ENCODE measurements at regions not wholly inside any gene's neighbourhood (a gene's known extent, or its start where the extent isn't known, plus 50 kb on each side); places are given as distances from the start of the nearest gene placed in this dataset.

- Mint-ChIP-seq H3K9me3 (no peaks in the 10 kb centered on the region), H3K36me3 (no peaks in the 10 kb centered on the region), H3K4me1 (ENCODE audit: low read depth in 2 of 2) (no peaks in the 10 kb centered on the region), H3K27ac (no peak overlapping the region), H3K27me3 (peaks cover 11 to 28% of the 10 kb centered on the region in 2 donors), H3K4me3 (no peak overlapping the region)
- DNase-seq (ENCODE audit: low spot score) (no peak), ATAC-seq (no peak)
Measured at GRCh38 chr12:19850346-19851065, 411.2 kb downstream of the AEBP2 start.

GRCh38 chr12:19852100-19852855 is 413.0 kb downstream of the AEBP2 start:
- no peaks in the 10 kb centered on the region for H3K9me3 Mint-ChIP-seq
- no peak overlapping the region for H3K27ac Mint-ChIP-seq

GRCh38 chr12:19855851-19856250 is 416.6 kb downstream of the AEBP2 start:
- Mint-ChIP-seq H3K36me3 (no peaks in the 10 kb centered on the region), H3K4me3 (no peak overlapping the region), H3K27ac (no peak overlapping the region), H3K9me3 (no peaks in the 10 kb centered on the region), H3K4me1 (ENCODE audit: low read depth in 2 of 2) (no peaks in the 10 kb centered on the region), H3K27me3 (peaks cover 13 to 28% of the 10 kb centered on the region in 2 donors)
- ATAC-seq = no peak
- DNase-seq (ENCODE audit: low spot score) = no peak

More at GRCh38 chr12:19852100-19852855, 413.0 kb downstream of the AEBP2 start:
- DNase-seq (ENCODE audit: low spot score) (no peak), ATAC-seq (no peak)
- Mint-ChIP-seq H3K27me3 (peaks cover 18 to 43% of the 10 kb centered on the region in 2 donors), H3K36me3 (no peaks in the 10 kb centered on the region), H3K4me1 (ENCODE audit: low read depth in 2 of 2) (no peaks in the 10 kb centered on the region), H3K4me3 (no peak overlapping the region)

GRCh38 chr12:19856389-19856788 is 417.1 kb downstream of the AEBP2 start:
- H3K27ac Mint-ChIP-seq = no peak overlapping the region
- no peak overlapping the region for H3K4me3 Mint-ChIP-seq
- no peaks in the 10 kb centered on the region for H3K9me3 Mint-ChIP-seq
- DNase-seq (ENCODE audit: low spot score) (no peak), ATAC-seq (no peak)
- H3K27me3 Mint-ChIP-seq = peaks cover 13 to 28% of the 10 kb centered on the region in 2 donors
- H3K36me3 Mint-ChIP-seq = no peaks in the 10 kb centered on the region
- no peaks in the 10 kb centered on the region for H3K4me1 Mint-ChIP-seq (ENCODE audit: low read depth in 2 of 2)

DNA sequence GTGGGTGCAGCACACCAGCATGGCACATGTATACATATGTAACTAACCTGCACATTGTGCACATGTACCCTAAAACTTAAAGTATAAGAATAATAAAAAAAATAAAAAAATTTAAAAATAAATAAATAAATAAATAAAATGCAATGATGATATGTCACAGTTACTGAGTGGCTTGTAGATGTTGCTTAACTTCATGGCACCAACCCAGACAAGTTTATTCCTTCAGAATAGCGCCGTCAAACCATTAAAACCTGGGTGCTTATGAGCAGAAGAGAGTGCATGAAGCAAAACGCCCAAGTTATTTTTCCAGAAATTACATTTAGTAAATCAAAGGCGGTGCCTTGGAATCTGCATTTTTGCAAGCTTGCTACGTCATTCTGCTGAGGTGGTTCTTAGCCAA is 417.9 kb downstream of the AEBP2 start:
- Mint-ChIP-seq H3K27me3 (peaks cover 13 to 25% of the 10 kb centered on the region in 2 donors), H3K4me1 (ENCODE audit: low read depth in 2 of 2) (no peaks in the 10 kb centered on the region), H3K9me3 (no peaks in the 10 kb centered on the region), H3K4me3 (no peak overlapping the region), H3K27ac (no peak overlapping the region), H3K36me3 (no peaks in the 10 kb centered on the region)
- ATAC-seq (no peak), DNase-seq (ENCODE audit: low spot score) (no peak)

DNA sequence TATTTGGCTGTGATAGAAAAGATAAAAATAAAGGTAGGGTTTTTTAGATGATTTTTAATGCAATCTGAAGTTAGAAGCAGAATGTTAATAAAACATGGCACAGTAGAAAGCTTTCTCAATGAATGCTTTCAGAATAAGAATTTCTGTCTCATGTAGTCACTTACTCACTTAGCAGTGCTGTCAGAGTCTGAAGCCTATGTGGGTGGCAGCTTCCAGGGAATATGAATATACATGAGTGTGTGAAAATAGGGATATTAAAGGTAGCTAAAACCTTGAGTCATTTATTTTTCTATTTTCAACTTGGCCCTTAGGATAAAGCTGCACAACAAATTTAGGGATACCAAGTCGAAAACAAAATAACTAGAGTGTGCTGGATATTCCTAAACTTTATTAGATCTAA is 427.9 kb downstream of the AEBP2 start:
- H3K36me3 Mint-ChIP-seq = no peaks in the 10 kb centered on the region
- no peak overlapping the region for H3K27ac Mint-ChIP-seq
- no peak overlapping the region for H3K4me3 Mint-ChIP-seq
- peaks cover 0 to 5% of the 10 kb centered on the region in 2 donors for H3K27me3 Mint-ChIP-seq
- no peaks in the 10 kb centered on the region for H3K4me1 Mint-ChIP-seq (ENCODE audit: low read depth in 2 of 2)
- ATAC-seq (no peak), DNase-seq (ENCODE audit: low spot score) (no peak)
- no peaks in the 10 kb centered on the region for H3K9me3 Mint-ChIP-seq

DNA sequence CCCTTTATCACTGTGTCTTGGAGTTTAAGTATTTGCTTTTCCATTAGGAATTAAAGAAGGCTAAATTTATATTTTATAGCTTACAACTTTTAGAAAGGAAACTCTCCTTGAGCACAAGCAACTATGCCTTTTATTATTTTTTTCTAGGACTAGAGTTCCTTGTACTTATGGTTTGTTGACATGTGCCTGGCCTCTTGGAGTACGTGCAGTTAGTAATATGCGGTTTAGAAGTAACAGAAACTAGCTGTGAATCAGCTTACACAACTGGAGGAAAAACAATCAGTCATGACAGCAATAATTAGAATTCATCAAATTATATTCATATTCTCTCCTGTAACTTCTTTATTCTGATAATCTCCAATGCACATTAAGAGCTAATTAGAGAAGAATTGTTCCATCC is 428.7 kb downstream of the AEBP2 start:
- H3K9me3 Mint-ChIP-seq = no peaks in the 10 kb centered on the region
- H3K4me3 Mint-ChIP-seq = no peak overlapping the region
- H3K4me1 Mint-ChIP-seq (ENCODE audit: low read depth in 2 of 2) = no peaks in the 10 kb centered on the region
- H3K27ac Mint-ChIP-seq = no peak overlapping the region
- no peaks in the 10 kb centered on the region for H3K36me3 Mint-ChIP-seq
- DNase-seq (ENCODE audit: low spot score) (no peak), ATAC-seq (no peak)
- peaks cover 0 to 5% of the 10 kb centered on the region in 2 donors for H3K27me3 Mint-ChIP-seq

GRCh38 chr12:19869413-19869812 is 430.1 kb downstream of the AEBP2 start:
- ATAC-seq = no peak
- Mint-ChIP-seq H3K27ac (no peak overlapping the region), H3K4me1 (ENCODE audit: low read depth in 2 of 2) (no peaks in the 10 kb centered on the region), H3K4me3 (no peak overlapping the region), H3K9me3 (no peaks in the 10 kb centered on the region), H3K36me3 (no peaks in the 10 kb centered on the region), H3K27me3 (peaks cover 0 to 5% of the 10 kb centered on the region in 2 donors)
- DNase-seq (ENCODE audit: low spot score) = no peak

GRCh38 chr12:19872621-19873540 is 433.6 kb downstream of the AEBP2 start:
- Mint-ChIP-seq H3K27ac (no peak overlapping the region), H3K4me1 (ENCODE audit: low read depth in 2 of 2) (no peaks in the 10 kb centered on the region), H3K27me3 (peaks cover 3 to 5% of the 10 kb centered on the region in 2 donors), H3K4me3 (no peak overlapping the region), H3K9me3 (no peaks in the 10 kb centered on the region), H3K36me3 (no peaks in the 10 kb centered on the region)
- DNase-seq (ENCODE audit: low spot score) (no peak), ATAC-seq (no peak)

- DNase-seq (ENCODE audit: low spot score) (no peak), ATAC-seq (no peak)
- Mint-ChIP-seq H3K27me3 (peaks cover 3 to 20% of the 10 kb centered on the region in 2 donors), H3K36me3 (no peaks in the 10 kb centered on the region), H3K4me3 (no peak overlapping the region), H3K9me3 (no peaks in the 10 kb centered on the region), H3K4me1 (ENCODE audit: low read depth in 2 of 2) (no peaks in the 10 kb centered on the region), H3K27ac (no peak overlapping the region)
Measured at GRCh38 chr12:19880076-19880475, 440.8 kb downstream of the AEBP2 start.

DNA sequence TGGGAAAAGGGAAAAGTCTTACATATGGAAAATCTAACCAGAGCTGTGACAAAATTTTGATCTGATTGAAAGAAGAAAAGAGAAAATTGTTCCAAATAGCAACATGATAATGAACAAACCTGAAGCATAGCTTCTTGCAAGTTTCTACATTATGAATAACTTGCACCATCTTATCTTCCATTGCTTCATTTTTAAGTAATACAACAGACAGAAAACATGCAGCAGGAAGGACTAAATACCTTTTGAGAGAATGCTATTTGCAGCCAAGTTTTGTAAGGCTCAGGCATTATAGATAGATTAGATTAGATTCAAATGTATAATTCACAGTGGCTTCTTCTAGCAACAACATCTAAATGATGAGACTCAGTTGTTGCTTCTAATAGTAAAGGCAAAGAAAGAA is 441.4 kb downstream of the AEBP2 start:
- H3K27ac Mint-ChIP-seq = no peak overlapping the region
- DNase-seq (ENCODE audit: low spot score) (no peak), ATAC-seq (no peak)
- peaks cover 3 to 20% of the 10 kb centered on the region in 2 donors for H3K27me3 Mint-ChIP-seq
- H3K4me1 Mint-ChIP-seq (ENCODE audit: low read depth in 2 of 2) = no peaks in the 10 kb centered on the region
- no peak overlapping the region for H3K4me3 Mint-ChIP-seq
- H3K9me3 Mint-ChIP-seq = no peaks in the 10 kb centered on the region
- no peaks in the 10 kb centered on the region for H3K36me3 Mint-ChIP-seq

DNA sequence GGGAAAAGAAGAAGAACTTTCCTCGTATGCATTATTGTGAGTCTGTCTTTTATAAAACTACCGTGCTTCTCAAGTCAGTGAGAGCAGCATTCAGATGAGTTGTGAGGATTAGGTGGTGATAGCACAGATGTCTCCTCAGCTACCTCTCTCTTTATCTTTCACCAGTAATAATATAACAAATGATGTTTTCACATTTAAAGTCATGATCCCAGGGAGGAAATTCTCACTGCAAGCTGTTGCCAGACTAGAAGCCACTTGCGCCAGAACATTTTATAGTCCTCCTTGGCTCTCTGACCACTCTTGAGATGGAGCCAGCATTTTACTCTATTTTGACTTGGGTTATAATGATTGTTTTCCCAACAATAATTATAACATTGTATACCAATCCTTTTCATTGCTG is 443.1 kb downstream of the AEBP2 start:
- no peaks in the 10 kb centered on the region for H3K9me3 Mint-ChIP-seq
- H3K4me3 Mint-ChIP-seq = no peak overlapping the region
- no peak overlapping the region for H3K27ac Mint-ChIP-seq
- H3K4me1 Mint-ChIP-seq (ENCODE audit: low read depth in 2 of 2) = no peaks in the 10 kb centered on the region
- peaks cover 3 to 20% of the 10 kb centered on the region in 2 donors for H3K27me3 Mint-ChIP-seq
- no peak for DNase-seq (ENCODE audit: low spot score)
- no peaks in the 10 kb centered on the region for H3K36me3 Mint-ChIP-seq
- no peak for ATAC-seq

DNA sequence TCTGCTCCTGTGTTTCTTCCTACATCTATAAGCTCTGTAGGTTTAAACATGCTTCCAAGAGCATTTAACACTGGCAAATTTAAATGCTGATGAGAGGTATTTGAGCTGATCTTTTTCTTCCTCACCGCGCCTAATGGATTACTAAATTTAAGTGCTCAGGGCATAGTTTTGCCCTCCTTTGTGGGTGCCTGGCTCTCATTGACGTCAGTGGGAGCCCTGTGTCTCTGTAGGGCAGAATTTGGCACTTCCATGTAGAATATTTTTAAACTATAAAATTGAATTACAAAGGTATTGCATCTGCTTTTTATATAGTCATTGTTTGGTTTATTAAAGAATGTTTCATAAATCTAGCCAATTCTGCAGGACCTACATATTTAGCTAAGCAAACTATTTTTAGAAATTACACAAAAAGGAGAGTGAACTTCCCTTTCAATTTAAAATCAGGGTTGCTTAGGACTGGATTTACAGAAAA is 444.8 kb downstream of the AEBP2 start:
- H3K27me3 Mint-ChIP-seq = peaks cover 3 to 14% of the 10 kb centered on the region in 2 donors
- DNase-seq (ENCODE audit: low spot score) = no peak
- H3K4me3 Mint-ChIP-seq = no peak overlapping the region

More for the DNA sequence above, 444.8 kb downstream of the AEBP2 start:
- Mint-ChIP-seq H3K4me1 (ENCODE audit: low read depth in 2 of 2) (no peaks in the 10 kb centered on the region), H3K9me3 (no peaks in the 10 kb centered on the region), H3K36me3 (no peaks in the 10 kb centered on the region), H3K27ac (no peak overlapping the region)
- no peak for ATAC-seq
